Stimulated activated CD4-positive, alpha-beta T cell treated with anti-CD3 and anti-CD28 coated beads, Interleukin-1b, Interleukin-23, amount 100 ng/mL, for 48 hours (primary cell): ENCODE measurements at regions not wholly inside any gene's neighbourhood (a gene's known extent, or its start where the extent isn't known, plus 50 kb on each side); places are given as distances from the start of the nearest gene placed in this dataset.

Experiments
- DNase-seq: peaks from one replicate; pipeline ENCODE4 v3.0.0-alpha.2; 2020

- DNase-seq, result no peak
Measured at GRCh38 chr4:38344929-38345328, 319.1 kb upstream of the KLF3 start.

- DNase-seq, result no peak
Measured at GRCh38 chr4:38347251-38347650, 316.7 kb upstream of the KLF3 start.

DNA sequence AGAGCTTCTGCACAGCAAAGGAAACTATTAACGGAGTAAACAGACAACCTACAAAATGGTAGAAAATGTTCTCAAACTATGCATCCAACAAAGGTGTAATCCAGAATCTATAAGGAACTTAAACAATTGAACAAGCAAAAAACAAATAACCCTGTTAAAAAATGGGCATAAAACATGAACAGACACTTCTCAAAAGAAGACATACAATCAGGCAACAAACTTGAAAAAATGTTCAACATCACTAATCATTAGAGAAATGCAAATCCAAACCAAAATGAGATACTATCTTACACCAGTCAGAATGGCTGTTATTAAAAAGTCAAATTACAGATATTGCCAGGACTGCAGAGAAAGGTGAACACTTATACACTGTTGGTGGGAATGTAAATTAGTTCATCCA is 309.6 kb upstream of the KLF3 start:
- DNase-seq, result no peak

DNA sequence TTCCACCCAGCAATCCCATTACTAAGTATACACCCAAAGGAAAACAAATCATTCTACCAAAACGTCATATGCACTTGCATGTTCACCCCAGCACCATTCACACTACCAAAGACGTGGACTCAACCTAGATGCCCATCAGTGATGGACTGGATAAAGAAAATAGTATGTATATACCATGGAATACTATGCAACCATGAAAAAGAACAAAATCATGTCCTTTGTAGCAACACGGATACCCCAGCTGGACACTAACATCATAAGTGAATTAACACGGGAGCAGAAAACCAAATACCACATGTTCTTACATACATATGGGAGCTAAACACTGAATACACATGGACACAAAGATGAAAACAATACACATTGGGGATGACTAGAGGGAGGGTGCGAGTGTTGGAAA is 309.1 kb upstream of the KLF3 start:
- no peak for DNase-seq

- no peak for DNase-seq
Measured at GRCh38 chr4:38356686-38357085, 307.3 kb upstream of the KLF3 start.

GRCh38 chr4:38357546-38357945 is 306.5 kb upstream of the KLF3 start:
- no peak for DNase-seq

GRCh38 chr4:38359113-38359512 is 304.9 kb upstream of the KLF3 start:
- no peak for DNase-seq

DNA sequence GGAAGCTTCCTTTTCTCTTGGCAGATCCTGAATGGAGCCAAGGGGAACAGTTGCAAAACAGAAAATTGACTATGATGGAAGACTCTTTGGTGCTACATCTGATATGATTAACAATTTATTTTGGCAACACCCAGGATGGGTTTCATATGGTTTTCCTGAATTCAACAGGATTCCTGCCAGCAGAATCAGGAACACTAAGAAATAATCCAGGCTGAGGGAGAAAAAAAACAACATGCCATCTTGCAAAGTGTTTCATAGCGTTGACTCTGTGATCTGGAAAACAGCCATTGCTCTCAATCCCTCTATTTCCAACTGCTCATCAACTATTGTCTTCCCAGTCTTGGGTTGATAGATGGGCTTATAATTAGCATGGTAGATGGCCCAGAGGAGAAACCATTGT is 303.8 kb upstream of the KLF3 start:
- DNase-seq, result no peak

- no peak for DNase-seq
Measured at GRCh38 chr4:38364383-38364963, 299.5 kb upstream of the KLF3 start.

- DNase-seq, result no peak
Measured at GRCh38 chr4:38365261-38365660, 298.7 kb upstream of the KLF3 start.

- no peak for DNase-seq
Measured at GRCh38 chr4:38365748-38366310, 298.2 kb upstream of the KLF3 start.

GRCh38 chr4:38366456-38366855 is 297.5 kb upstream of the KLF3 start:
- no peak for DNase-seq

GRCh38 chr4:38366997-38367396 is 297.0 kb upstream of the KLF3 start:
- no peak for DNase-seq

- DNase-seq, result no peak
Measured at GRCh38 chr4:38367642-38368174, 296.3 kb upstream of the KLF3 start.

GRCh38 chr4:38368613-38369012 is 295.4 kb upstream of the KLF3 start:
- DNase-seq, result peak; percentile 6

- no peak for DNase-seq
Measured at GRCh38 chr4:38371391-38371851, 292.6 kb upstream of the KLF3 start.

GRCh38 chr4:38373375-38373774 is 290.6 kb upstream of the KLF3 start:
- no peak for DNase-seq

DNA sequence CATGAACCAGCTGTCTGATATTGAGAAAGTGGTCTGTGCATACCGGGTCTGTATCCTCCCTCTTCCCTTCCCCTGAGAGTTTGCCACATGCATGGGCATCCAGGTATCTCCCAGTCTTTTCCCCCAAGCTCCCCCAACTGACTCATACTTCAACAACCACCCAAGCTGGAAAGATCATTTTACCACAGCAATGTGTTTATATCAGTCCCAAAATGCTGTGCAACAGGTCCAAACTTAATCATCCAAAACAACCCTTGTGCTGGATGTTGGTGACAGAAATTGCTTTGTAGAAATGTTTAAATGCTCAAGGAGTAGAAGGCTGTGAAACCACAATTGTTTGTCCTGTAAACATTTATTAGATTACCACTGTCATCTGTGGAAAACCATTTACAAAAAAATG is 286.8 kb upstream of the KLF3 start:
- DNase-seq, result no peak

DNA sequence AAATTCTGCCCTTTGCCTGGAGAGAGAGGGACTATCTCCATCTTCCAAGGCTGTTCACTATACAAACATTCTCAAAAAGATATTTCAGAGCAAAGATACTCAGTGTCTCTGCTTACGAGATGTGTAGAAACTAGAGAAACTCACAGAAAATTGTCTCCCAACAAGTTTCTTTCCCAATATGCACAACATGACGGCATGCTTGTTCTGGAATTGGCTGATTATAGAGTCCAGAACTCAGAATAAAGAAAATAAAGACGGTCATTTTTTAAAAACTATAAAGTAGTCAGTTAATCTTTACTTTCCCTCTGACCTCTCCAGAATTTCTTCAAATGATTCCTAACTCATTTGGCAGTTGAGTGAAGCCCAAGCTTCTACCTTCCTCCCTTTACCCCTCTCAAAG is 285.5 kb upstream of the KLF3 start:
- DNase-seq, result no peak

DNA sequence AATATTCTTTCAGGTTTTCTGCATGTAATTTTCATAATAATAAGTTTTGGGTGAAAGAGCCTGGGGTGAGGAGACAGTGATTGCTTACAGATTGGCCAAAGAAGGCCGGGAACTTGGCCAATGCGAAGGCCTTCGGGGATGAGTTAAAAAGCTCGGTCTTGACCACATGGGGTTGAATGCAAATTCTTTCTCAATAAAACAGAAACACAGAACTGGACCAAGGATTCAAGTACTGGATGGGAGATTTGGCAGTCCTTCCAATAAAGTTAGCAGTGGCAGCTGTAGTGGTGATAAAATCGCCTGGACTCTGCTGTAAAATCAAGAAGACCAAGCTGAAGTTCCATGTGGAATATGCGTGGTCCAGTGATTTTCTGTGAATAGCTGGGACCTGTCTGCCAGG is 282.2 kb upstream of the KLF3 start:
- DNase-seq, result no peak

DNA sequence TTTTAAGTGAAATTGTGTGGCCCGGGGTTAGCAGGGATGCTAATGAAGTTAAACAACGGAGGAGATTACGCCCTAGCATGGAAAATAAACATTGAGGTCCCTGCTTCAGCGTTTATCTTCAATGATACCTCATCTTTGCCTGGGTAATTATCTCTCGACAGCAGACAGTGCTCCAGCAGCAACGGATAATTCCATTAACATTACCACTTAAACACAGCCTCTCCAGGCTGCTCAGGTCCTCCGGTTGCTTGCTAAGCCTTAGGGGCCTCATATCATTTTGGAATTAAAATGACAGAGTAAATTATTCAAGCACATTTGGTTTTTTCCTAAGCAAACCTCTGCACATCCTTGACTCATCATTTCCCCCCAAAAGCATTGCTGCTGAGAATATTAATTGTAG is 281.5 kb upstream of the KLF3 start:
- no peak for DNase-seq

DNA sequence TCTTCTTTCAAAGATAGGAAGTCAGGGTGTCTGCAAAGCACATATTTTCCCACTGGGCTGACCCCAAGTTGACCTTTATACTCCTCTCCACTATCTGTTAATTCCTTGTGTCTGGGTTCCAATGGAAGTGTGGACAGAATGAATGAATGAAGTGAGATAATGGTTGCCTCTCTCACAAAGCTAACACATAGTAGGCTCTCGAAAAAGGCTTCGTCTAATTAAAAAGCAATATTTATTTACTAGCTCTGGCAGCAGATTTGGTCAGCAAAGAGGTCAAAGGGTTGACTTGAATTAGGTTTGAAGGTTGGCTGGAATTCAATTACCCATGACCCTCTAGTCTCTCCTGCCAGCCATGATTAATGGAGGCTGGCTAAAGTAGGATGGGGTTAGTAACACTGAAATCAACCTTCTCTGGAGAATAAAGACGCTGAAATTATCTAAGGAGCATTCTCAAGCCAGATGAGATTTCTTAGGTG is 280.3 kb upstream of the KLF3 start:
- no peak for DNase-seq

GRCh38 chr4:38385093-38386004 is 278.6 kb upstream of the KLF3 start:
- DNase-seq, result no peak
